HFFc6 (cell line): ENCODE measurements at regions not wholly inside any gene's neighbourhood (a gene's known extent, or its start where the extent isn't known, plus 50 kb on each side); places are given as distances from the start of the nearest gene placed in this dataset.
A peak's percentile ranks its signal among the peaks of the same experiment; 100 is the strongest.

Experiments
- DNase-seq: peaks from one replicate; pipeline ENCODE4 v3.0.0-alpha.2; 2018
- H3K27ac Mint-ChIP-seq: 2 replicates; pipeline ENCODE4 v1.8.0; 2020; ENCODE audit warnings: mild to moderate bottlenecking, mixed read lengths
- H3K27me3 Mint-ChIP-seq: 2 replicates; pipeline ENCODE4 v1.8.0; 2021; ENCODE audit warnings: mild to moderate bottlenecking, moderate library complexity, mixed read lengths; ENCODE audit not compliant: insufficient read depth
- H3K36me3 Mint-ChIP-seq: 2 replicates; pipeline ENCODE4 v1.8.0; 2021; ENCODE audit warnings: low read depth, mixed read lengths
- H3K4me1 Mint-ChIP-seq: 2 replicates; pipeline ENCODE4 v1.8.0; 2020; ENCODE audit warnings: low read depth, mixed read lengths
- H3K4me3 Mint-ChIP-seq: 2 replicates; pipeline ENCODE4 v1.8.0; 2020; ENCODE audit warnings: mild to moderate bottlenecking, moderate library complexity, mixed read lengths
- H3K9me3 Mint-ChIP-seq: 2 replicates; pipeline ENCODE4 v1.8.0; 2020; ENCODE audit warnings: mild to moderate bottlenecking, mixed read lengths
- CTCF ChIP-seq: fragments of 200-600 bp; sonication (generic); IDR thresholded peaks from 2 replicates; pipeline ENCODE4 v1.5.0; 2021; ENCODE audit warnings: antibody characterized with exemption, mild to moderate bottlenecking

GRCh38 chr6:149127212-149127611 lies 190.3 kb upstream of the TAB2 start:
- Mint-ChIP-seq H3K4me3 (no peak overlapping the region), H3K36me3 (0 out of 2 replicates have a peak, but pooled peaks cover 5% of the 10 kb centered on the region), H3K27ac (no peak overlapping the region), H3K9me3 (no peaks in the 10 kb centered on the region; the same call in 1 of the 2 replicates), H3K4me1 (peaks cover 43% of the 10 kb centered on the region), H3K27me3 (peaks cover 7% of the 10 kb centered on the region; the same call in 1 of the 2 replicates)
- peak; percentile 40 for DNase-seq
- TF ChIP-seq CTCF = no peak

GRCh38 chr6:149128489-149129145 lies 188.9 kb upstream of the TAB2 start:
- DNase-seq = no peak
- peaks cover 16% of the 10 kb centered on the region for H3K27me3 Mint-ChIP-seq
- H3K4me1 Mint-ChIP-seq = peaks cover 43% of the 10 kb centered on the region
- no peak overlapping the region for H3K27ac Mint-ChIP-seq
- no peaks in the 10 kb centered on the region for H3K9me3 Mint-ChIP-seq
- 0 out of 2 replicates have a peak, but pooled peaks cover 5% of the 10 kb centered on the region for H3K36me3 Mint-ChIP-seq
- no peak for TF ChIP-seq CTCF
- no peak overlapping the region for H3K4me3 Mint-ChIP-seq

DNA sequence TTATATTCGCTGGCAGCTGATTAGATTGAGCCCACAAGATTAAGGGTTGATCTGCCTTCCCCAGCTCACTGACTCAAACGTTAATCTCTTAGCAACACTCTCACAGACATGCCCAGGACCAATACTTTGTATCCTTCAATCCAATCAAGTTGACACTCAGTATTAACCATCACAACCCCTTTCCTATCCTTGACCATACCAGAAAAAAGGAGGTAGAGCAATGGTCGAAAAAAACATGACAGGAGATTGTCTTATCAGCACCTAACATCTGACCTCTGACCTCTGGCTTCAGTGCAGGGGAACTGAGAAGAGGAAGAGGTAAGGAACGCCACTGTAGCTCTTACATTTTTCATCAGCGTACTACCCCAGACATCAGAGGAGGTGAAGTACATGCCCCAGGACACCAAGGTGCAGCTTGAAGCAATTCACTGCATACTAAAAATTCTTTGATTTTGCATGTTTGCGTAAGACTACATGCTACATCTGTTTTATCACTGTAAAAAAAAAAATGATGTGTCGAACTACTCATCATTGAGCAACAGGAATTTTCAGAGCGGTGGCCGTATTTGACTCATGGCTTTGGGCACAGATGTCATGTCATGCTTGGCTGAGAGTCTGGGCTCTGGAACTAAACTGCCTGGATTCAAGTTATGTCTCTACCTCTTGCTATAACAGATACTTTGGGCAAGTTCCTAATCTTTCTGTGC lies 188.0 kb upstream of the TAB2 start:
- Mint-ChIP-seq H3K4me3 (no peak overlapping the region), H3K9me3 (no peaks in the 10 kb centered on the region), H3K27me3 (peaks cover 19% of the 10 kb centered on the region), H3K36me3 (no peaks in the 10 kb centered on the region), H3K27ac (peak overlapping the region; percentile 63), H3K4me1 (peaks cover 43% of the 10 kb centered on the region)
- TF ChIP-seq CTCF = no peak
- DNase-seq = peak; percentile 84

DNA sequence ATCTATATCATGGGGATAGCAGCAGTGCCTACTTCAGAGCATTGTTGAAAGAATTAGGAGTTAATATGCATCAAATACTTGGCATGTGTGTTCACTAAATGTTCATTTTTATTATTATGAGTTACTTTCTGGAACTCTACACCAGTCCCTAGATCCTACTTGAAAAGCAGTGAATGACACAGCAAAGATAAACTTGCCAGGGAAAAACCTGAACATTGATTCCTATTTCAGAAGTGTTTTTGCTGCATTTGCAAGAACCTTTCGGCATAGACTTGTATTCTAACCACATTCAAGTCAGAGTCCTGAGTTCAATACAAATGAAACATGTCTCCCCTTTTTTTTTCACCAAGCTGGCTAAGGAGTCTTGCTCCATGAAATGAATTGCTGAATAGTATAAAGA lies 187.4 kb upstream of the TAB2 start:
- H3K36me3 Mint-ChIP-seq = no peaks in the 10 kb centered on the region
- no peaks in the 10 kb centered on the region for H3K9me3 Mint-ChIP-seq
- DNase-seq = no peak
- peak overlapping the region; percentile 63 for H3K27ac Mint-ChIP-seq
- TF ChIP-seq CTCF = no peak
- H3K4me1 Mint-ChIP-seq = peaks cover 43% of the 10 kb centered on the region
- H3K4me3 Mint-ChIP-seq = no peak overlapping the region
- H3K27me3 Mint-ChIP-seq = peaks cover 19% of the 10 kb centered on the region

- no peak overlapping the region for H3K4me3 Mint-ChIP-seq
- H3K27ac Mint-ChIP-seq = no peak overlapping the region
- peaks cover 19% of the 10 kb centered on the region for H3K27me3 Mint-ChIP-seq
- no peaks in the 10 kb centered on the region for H3K9me3 Mint-ChIP-seq
- H3K36me3 Mint-ChIP-seq = no peaks in the 10 kb centered on the region
- no peak for TF ChIP-seq CTCF
- peaks cover 43% of the 10 kb centered on the region for H3K4me1 Mint-ChIP-seq
- no peak for DNase-seq
These were observed 187.0 kb upstream of the TAB2 start for GRCh38 chr6:149130508-149130907.
